Activated T-cell treated with anti-CD3 and anti-CD28 coated beads, Interleukin-2, amount 50 U/mL, for 1 hour (primary cell): ENCODE measurements at regions not wholly inside any gene's neighbourhood (a gene's known extent, or its start where the extent isn't known, plus 50 kb on each side); places are given as distances from the start of the nearest gene placed in this dataset.

Source experiments
- DNase-seq: peaks from one replicate; pipeline ENCODE4 v3.0.0-alpha.2; 2020

DNA sequence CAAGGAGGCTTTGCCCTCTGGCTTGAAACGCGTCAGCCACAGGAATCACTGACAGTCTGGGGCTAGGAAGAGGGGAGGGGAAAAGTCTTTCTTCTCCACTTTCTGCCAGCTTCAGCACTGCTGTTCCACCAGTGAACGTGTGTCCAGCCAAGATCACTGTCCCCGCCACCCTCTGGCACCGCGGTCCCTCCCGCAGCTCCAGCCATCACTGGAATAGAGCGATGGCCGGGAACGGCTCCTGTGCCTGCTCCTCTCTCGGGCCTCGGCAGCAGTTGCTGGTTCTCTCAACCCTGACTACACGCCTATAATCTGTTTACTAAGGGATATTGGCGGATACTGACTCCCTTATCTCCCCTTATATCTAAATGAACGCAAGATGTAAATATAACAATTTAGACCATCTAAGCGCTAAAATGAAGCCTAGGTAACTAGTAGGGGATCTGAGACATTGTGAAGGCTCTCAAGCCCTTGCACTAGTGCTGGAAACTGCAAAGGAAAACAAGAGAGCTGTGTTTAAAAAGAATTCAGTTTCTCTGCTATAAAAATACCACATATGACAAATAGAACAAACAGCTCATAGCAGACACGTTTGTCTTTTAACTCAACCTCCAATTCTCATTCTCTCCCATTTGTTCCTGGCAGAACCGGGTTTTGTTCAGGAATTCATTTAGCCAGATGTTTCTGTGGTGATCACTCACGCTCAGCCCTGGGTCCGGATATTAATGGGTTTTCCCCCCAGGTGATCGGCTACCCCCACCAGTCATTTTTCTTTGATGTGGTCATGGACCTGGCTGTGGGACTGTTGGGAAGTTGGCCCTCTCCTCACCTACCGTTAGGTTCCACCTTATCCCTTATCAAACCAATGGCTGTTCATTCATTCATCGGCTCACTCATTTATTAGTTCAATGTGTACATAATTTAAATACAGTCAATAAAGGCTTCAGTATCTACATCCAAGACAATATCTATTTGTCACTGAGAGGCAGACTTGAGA is 149.8 kb downstream of the MED10 start:
- no peak for DNase-seq

DNA sequence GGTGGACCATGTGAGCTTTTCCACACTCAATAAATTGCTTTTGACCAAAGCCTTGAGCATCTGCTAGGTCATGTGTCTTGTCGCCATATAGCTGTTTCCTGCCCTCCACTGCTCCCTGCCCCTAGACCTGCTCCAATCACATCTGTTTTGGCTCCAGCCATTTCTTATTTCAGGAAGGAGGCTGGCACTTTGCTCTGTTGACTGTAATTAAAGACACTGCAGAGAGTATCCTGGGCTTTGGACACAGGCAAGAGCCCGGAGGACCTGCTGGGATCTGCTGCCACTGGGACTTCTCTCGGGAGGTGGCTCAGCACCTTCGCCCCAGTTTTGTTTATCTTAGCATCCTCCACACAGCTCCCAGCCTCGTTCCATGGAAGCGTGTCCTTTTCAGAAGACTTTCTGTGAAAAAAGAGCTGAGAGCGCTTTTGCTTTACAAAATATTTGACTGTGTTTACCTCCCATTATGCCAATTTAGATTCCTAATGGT is 153.2 kb downstream of the MED10 start:
- DNase-seq = no peak

DNA sequence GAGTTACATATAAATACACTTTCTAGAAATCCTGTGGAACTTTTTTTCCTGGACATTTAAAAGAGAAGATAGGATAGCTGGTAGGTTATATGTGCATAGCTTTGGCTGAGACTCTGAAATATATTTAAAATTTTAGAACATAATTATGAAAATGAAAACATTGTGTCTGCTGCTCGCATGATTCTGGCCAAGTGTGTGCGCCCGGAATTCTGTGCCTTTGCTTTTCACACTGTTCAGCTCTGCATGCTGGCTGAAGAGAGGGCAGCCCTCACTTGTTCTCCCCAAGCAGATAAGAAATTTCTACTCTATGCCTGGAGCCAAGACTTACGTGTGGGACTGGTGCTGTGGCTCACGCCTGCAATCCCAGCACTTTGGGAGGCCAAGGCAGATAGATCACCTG is 153.9 kb downstream of the MED10 start:
- no peak for DNase-seq

DNA sequence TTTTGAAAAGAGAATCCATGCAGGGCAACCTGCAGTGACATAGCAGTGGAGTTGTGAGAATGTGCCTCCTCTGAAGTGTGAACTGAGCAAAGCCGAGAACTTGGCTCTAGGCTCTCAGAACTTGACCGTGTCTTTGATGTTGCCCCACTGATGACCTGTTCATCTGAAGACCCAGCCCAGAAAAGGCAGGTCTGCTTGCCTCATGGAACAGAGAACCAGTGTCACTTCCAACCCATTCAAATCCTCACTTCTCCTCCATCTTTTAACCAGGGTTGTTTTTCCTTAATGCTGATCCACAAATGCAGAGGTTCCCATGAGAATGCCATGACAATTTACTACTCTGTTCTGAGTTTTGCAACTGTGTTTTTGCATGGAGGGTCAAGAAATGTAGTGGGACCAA is 155.4 kb downstream of the MED10 start:
- DNase-seq = no peak

DNA sequence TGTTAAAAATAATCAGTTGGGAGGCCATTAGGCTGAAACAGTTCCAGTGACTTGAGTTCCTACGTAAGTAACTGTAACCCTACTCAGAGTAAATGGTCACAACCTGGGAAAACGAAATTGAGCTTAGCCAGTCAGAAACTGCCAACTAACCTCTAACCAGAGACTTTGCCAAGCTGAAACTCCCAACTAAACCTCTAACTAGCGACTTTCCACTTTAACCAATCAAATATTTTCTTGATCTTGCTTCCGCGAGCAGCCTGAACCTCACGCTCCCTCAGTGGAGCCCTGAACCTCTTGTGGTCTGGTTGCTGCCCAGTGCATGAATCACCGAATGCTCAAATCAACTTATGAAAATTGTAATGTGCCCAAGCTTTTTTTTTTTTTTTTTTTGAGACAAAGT is 156.2 kb downstream of the MED10 start:
- DNase-seq = no peak

DNA sequence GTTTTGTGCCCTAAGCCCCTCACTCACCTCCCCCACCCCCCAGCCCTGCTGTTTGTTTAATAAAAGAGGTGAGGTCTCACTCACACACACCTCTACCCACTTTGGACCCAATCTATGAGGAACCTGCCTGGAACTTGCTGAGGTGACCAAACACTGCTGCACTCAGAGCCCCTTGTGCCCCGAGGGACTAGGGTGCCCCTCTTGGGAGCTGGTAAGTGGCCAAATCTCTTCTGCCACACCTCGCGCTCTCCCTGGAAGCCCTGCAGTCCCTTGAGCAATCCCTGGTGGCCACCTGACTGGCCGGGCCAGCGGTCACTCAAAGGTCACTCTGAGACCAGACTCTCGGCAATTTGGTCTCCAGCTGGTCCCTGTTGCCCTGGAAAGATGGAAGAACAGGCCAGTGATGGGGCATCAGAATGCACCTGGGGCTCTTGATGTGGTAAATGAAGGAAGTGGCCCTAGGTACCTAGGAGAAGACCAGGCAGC is 157.2 kb downstream of the MED10 start:
- no peak for DNase-seq

DNA sequence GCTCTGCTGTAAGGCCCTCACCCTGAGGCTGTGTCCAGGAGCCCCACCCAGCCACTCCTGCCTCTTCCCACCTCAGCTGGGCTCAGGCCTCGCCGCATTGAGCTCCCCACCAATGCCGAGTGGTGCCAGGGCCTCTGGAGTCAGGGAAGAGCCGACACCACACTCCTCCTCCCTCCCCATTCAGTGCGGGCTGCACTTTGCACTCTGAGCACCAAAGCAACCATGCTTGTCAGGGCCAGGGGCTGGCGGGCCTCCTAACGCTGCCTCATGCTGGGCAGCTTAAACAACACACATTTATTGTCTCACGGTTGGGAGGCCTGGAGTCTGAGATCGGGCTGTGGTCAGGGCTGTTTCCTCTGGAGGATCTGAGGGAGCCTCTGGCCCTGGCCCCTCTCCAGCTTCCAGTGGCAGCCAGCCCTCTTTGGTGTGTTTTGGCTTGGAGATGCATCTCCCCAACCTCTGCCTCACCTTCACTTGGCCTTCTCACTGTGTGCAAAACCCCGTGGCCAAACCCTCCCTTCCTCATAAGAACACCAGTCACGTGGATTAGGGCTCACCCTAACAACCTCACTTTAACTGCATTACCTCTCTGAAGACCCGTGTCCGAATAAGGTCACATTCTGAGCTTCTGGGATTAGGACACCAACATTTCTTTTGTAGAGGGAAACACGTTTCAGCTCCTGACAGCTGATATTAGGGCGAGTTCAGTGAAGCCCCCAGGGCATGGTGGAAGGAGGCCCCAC is 157.8 kb downstream of the MED10 start:
- no peak for DNase-seq

DNA sequence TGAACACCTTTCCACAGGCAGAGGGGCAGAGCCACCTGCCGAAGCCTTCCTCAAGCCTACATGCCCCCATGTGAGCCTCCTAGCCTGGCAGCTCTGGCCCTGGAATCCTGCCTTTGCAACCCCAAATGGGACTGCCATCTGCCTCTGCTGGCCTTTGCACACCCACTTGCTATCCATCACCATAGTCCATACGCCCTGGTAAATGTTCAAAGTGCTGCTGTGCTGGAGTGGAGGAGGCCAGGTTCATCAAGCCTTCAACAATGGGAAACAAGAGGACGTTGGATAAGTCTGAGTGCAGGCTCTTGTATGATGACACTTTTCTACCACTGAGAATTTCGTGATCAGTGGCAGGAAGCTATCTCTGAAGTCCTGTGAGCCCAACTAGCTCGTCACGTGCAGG is 159.8 kb downstream of the MED10 start:
- no peak for DNase-seq

DNA sequence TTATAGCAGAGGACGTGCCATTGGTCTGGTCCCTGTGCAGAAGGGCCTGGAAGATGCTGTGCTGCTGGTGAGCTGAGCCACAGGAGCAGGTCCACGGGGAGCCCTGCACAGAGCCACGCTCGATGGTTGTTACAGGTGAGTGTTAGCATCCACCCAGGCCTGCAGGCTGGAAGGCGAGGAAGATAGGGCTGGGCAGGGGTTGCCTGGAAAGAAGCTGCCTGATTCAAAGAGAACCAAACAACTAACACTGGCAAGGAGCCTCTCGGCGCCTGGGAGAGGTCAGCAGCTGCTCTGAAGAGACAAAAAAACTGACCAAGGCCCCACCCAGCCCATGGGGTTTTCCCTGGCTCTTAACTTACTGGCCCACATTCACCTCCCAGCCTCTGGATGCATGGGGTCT is 160.2 kb downstream of the MED10 start:
- no peak for DNase-seq

DNA sequence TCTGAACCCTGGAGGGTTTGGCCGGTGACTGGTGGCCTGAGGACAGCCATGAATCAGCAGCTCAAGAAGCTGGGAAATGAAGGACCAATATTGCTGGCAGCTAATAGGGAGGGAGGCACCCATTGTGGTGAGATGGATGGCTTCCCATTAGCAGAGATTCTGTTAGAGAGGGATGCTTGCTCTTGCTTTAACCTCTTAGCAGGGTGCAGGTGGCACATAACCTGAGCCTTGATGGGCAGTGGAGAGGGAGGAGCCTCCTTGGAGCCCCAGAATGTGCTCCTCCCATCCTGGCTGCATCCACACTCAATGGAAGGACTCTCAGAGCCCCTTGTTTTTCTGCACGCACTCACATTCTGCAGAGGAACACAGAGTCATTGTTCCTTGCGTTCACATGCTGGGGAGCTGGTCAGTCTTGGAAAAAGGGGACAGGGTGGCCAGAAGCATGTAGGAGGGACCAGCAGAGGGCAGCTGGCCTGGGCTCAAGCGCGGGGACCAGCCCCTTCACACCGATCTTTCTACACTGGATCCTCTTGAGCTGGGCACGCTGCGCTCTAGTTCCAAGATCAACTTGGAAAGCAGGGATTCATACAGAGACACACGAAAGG is 161.8 kb downstream of the MED10 start:
- DNase-seq = no peak

DNA sequence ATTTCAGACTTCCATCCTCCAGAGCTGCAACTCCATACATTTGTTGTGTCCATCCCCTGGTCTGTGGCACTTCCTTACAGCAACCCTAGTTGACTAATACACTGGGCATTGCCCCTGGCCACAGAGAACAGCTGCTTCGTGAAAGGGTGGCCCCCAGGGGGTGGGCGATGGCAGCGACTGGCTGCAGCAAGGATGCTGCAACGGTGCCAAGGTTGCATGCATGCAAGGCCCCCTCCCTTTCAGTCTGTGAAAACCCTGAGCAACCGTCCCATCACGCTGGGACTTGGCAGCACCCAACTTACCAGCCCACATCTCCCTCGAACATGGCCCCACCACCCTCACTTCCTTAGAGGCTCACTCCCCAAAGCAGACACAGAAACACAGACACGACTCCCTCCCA is 162.5 kb downstream of the MED10 start:
- DNase-seq = no peak

DNA sequence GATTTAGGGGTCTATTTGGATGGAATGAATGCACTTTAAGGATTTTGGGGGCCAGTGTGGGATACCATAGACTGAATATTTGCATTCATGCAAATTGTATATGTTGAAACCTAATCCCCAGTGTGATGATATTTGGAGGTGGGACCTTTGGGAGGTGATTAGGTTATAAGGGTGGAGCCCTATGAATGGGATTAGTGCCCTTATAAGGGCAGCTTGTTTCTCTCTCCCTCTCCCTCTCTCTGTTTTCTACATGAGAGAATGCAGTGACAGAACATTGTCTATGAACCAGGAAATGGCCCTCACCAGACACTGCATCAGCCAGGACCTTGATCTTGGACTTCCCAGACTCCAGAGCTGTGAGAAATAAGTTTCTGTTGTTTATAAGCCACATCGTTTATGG is 166.1 kb downstream of the MED10 start:
- DNase-seq = no peak

DNA sequence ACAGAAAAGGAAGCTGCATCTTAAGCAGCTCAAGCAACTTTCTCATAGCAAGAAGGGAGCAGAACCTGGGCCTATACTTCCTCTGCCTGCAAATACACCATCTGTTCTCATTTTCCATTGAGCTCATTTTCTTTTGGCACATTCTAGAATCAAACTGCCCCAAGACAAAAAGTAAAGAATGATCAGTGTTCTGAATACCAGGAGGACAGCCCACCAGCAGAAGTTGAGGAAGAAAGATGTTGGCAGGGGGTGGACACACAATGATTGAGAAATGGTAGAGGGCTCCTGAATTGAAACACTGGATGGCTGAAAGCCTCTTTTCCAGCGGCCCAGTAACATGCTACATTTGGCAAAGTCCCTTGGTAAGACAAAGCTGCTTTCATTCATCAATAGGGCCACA is 171.8 kb downstream of the MED10 start:
- no peak for DNase-seq

DNA sequence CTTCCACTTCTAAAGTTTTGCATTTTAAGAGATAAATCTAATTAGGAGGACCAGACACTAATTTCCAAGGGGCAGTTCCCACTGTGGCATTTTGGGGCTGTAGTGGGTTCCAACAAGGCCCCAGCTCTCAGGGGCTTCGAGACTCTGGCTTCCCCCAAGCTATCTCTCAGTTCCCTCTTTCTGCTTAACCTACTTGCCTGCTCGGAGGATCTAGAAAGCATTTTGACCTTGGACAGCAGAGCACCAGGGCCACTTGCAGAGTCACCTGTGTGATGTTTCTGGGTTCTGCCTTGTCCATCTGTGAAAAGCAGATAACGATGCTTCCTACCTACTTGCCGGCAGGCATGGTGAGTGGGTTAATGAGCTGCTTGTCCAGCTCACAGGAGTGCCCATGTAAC is 175.4 kb downstream of the MED10 start:
- no peak for DNase-seq

DNA sequence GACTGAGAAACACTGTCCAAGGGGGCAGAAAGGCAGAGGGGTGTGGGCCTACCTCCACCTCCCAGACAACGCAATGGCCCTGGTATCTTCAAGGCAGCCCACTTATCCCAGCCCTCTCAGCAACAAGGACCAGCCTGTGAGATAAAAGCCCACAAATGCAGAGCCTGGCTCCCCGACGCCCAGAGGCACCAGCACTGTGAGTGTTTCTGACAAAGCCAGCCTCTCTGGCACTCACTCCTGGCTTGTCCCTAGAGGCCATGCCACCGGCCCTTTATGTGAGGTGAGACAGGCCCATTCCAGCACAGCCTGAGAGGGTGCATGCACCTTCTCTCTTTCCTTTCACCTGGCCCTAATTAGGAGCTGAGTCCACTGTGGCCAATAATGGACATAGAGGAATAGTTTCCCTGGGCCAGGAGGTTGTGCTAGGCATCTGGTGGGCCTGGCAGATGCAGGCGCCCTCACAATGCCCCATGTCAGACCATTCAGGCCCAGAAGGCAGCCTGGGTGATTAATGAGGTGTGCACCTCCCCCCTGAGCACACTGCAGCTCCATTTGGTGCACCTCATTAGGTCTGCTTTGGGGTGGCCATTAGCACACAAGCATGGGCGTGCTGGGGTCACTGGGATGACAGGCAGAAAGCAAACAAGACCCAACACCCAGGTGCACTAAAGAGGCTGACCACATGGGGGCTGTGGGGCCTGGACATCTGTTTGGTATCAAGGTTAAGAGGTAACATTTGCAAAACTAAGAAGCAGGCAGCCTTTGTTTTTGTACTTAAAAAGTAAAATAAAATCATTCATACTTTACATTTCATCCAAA is 176.0 kb downstream of the MED10 start:
- DNase-seq = no peak

DNA sequence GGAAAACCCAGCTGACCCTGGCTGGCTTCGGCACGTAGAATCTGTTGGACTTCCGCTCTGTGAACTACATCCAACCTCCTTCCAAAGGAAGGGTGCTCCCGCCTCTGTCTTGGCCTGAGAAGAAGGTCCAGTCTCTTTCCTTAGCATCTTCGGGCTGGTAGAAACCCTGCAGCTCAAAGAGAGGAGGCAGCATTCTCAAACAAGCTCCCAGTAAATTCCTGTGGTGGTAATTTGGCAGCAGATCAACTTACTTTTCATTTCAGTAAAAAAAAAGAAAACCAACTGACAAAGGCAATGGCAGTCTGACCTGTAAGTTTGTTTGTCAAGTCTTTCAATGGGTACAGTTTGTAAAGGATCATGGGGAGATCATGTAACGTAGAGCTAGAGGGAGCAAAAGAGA is 176.7 kb downstream of the MED10 start:
- no peak for DNase-seq

DNA sequence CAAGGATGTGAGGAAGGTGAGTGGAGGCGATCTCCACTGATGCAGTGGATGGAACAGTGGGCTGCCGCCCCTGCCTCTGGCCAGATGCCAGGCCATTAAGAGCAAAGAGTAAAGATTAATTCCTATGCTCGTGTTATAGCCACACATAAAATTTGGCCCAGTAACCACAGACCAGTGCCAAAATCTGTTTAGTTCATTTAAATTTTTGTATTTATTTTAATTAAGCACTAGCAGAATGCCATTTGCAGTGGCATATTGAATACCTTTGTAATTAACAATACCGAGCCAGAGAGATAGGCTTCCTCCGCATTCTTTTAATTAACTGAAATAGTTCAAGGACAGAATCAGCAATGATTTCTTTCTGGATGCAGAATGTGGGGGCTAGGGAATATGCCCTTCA is 179.8 kb downstream of the MED10 start:
- no peak for DNase-seq

DNA sequence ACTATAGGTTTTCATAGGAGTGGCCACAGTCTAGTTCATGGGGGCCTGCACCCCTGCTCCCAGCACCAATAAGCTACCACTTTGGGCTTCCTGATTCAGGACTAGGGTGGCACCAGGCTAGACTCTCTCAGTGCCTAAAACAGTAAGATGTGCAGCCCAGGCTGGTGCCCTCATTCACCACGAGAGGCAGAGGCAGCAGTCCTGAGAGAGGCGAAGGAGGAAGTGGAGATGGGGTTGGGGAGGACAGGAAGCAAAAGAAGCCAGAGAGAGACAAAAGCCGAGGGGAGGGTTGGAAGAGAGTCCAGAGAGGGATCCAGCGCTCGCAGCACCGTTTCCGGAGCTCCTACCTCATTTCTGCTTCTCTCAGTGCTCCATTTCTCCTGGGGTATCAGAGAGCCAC is 180.9 kb downstream of the MED10 start:
- DNase-seq = no peak

DNA sequence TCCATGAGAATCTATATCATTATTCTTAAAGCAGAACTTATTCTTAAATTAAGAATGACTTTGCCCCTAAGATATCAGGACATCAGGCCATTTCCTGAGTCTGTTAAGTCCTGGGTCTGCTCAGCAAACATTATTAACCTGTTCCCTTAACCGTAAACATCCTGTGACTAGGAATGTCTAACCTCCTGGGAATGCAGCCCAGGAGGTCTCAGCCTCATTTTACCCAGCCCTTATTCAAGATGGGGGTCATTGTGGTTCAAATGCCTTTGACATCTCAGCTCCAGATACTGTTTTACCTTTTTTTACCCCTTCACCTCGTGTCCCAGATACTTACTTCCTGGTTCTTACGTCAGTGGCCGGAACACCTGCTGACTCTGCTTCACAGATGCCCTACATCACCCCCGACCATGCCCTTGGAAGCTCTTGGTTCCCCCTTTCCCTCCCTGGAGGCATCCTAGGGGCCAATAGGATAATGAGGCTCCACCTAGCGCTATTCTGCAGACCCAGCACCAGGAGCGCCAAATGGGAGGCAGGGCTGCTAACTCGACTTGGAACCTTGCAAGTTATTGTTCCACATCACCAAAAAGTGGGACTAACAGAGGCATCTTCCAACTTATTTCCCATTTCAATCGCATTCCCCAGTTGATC is 182.5 kb downstream of the MED10 start:
- DNase-seq = no peak

DNA sequence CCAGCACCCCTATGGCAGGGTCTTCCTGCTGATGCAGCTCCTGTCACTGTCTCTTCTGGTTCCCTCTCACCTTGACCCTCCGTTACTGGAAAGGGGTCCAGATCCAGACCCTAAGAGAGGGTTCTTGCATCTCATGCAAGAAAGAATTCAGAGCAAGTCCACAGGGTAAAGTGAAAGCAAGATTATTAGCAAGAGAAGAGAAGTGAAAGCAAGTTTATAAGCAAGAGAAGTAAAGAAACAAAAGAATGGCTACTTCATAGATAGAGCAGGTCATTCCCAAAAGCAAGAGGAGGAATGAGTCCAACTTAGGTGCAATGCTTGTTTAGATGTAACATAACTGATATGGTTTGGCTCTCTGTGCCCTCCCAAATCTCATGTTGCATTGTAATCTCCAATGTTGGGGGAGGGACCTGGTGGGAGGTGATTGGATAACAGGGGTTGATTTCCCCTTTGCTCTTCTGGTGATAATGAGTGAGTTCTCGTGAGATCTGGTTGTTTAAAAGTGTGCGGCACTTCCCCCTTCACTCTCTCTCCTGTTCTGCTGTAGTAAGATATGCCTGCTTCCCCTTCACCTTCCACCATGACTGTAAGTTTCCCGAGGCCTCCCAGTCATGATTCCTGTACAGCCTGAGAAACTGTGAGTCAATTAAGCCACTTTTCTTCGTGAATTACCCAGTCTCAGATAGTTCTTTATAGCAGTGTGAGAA is 183.3 kb downstream of the MED10 start:
- no peak for DNase-seq

DNA sequence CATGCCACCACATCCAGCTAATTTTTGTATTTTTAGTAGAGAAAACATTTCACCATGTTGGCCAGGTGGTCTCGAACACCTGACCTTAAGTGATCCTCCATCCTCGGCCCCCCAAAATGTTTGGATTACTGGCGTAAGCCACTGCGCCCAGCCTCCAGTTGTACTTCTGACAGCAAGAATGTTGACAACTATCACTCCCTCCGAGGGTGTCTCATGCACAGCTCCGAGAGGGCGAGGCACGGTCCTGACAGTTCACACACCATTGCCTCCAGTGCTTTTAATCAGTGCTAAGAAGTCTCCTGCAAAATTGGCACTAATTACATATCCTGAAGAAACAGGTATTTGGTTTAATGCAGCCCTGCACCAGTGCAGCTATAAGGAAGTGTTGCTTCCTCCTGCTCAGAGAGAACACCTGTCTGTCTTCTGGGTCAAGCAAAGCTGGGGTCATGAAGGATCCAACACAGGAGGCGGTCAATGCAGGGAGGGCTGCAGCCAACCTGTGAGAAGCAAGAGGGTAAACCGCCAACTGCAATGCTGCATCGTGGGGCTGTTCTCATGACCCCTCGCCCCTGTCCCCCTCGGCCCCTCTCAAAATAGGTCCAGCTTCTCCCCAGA is 184.0 kb downstream of the MED10 start:
- no peak for DNase-seq
